GM19328 (cell line): ENCODE measurements at regions not wholly inside any gene's neighbourhood (a gene's known extent, or its start where the extent isn't known, plus 50 kb on each side); places are given as distances from the start of the nearest gene placed in this dataset.
"Not testable (repeated sequence)": the region's sequence is repeated elsewhere in the genome, so short reads cannot be mapped to it uniquely, and the experiment has no call there.

Experiments used
- ATAC-seq: cut with Tn5 transposase; IDR thresholded peaks from one replicate; pipeline ENCODE4 v1.9.1; 2021; ENCODE audit warnings: mild to moderate bottlenecking, moderate library complexity; ENCODE audit not compliant: unreplicated experiment

- no peak for ATAC-seq
These were observed 315.8 kb downstream of the SOX4 start for GRCh38 chr6:21909321-21909720.

- ATAC-seq, result no peak
These were observed 317.7 kb downstream of the SOX4 start for GRCh38 chr6:21911208-21911607.

GRCh38 chr6:21912151-21912832 is 318.7 kb downstream of the SOX4 start:
- ATAC-seq, result no peak

- no peak for ATAC-seq
These were observed 320.8 kb downstream of the SOX4 start for GRCh38 chr6:21914121-21914973.

- ATAC-seq, result no peak
These were observed 322.2 kb downstream of the SOX4 start for GRCh38 chr6:21915707-21916260.

GRCh38 chr6:21918041-21918440 is 324.5 kb downstream of the SOX4 start:
- ATAC-seq, result no peak

- no peak for ATAC-seq
These were observed 325.1 kb downstream of the SOX4 start for GRCh38 chr6:21918666-21919065.

GRCh38 chr6:21922086-21922485 is 328.5 kb downstream of the SOX4 start:
- no peak for ATAC-seq

- no peak for ATAC-seq
These were observed 330.5 kb downstream of the SOX4 start for GRCh38 chr6:21924002-21924401.

- ATAC-seq, result no peak
These were observed 335.3 kb downstream of the SOX4 start for GRCh38 chr6:21928827-21929226.

GRCh38 chr6:21931641-21932335 is 338.2 kb downstream of the SOX4 start:
- ATAC-seq, result no peak

- no peak for ATAC-seq
These were observed 339.8 kb downstream of the SOX4 start for GRCh38 chr6:21933351-21933750.

GRCh38 chr6:21935142-21935541 is 341.6 kb downstream of the SOX4 start:
- no peak for ATAC-seq

- no peak for ATAC-seq
These were observed 342.0 kb downstream of the SOX4 start for GRCh38 chr6:21935561-21936028.

- ATAC-seq, result no peak
These were observed 343.9 kb downstream of the SOX4 start for GRCh38 chr6:21937466-21937865.

GRCh38 chr6:21939066-21939465 is 345.5 kb downstream of the SOX4 start:
- ATAC-seq, result not testable (repeated sequence)

GRCh38 chr6:21941926-21942325 is 348.4 kb downstream of the SOX4 start:
- no peak for ATAC-seq

- ATAC-seq, result no peak
These were observed 349.3 kb downstream of the SOX4 start for GRCh38 chr6:21942897-21943296.

GRCh38 chr6:21946298-21946783 is 350.5 kb downstream of the PRL start:
- ATAC-seq, result no peak

GRCh38 chr6:21947227-21947626 is 349.6 kb downstream of the PRL start:
- not testable (repeated sequence) for ATAC-seq
